Right kidney (tissue), 1 donor: ENCODE measurements at regions not wholly inside any gene's neighbourhood (a gene's known extent, or its start where the extent isn't known, plus 50 kb on each side); places are given as distances from the start of the nearest gene placed in this dataset.

Source experiments
- DNase-seq: peaks from one replicate; pipeline ENCODE4 v3.0.0-alpha.2; 2016

DNA sequence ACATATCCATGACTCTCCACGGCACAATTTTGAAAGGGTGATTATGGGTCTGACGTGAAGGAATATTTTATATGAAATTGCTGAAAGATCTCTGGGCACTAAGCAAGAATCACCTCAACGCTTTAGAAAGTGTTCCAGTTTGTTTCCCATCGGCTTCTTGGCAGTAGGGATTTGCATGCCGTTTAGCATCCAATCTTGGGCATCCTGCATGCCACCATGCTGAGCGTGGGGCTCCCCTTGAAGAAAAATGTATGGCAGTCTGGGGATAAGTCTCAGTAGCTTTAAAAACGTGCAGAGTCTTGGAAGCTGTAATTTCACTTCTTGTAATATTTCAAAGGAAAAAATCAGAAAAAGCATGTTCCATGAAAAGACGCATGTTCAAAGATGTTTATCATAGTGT, 151.7 kb downstream of the DMRT2 start:
- no peak for DNase-seq

DNA sequence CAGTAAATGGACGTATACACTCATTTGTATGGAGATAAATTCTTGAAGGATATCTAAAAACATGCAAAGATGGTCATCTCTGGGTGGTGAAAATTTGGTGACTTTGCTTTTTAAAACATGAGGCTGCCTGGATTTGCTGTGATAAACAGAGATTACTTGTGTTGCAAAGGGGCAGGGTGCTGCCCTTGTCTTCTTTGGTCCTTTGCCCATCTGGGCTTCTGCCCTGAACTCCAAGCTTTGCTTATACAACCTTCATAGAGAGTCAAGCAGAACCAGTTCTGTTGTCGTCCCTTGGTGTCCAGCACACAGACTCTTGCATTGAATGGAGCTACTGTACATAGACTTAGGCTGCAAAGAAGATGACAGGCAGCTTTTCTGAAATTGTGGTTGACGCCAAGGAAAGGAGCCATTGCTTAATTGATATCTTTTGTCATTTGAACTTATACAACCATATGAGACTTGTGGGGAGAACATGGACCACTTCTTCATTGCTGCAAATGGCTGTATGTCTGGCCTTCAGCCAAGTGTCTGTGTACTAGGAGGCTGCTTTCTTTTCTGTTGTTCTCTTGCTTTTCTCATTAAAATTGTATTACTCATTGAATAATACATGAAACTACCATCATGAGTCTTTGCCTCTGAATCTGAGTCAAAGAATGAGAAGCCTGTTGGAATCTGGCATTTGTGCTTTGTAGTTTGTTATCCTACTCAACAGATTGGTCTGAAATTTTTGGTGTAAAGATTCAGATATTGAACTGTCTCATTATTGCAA, 152.5 kb downstream of the DMRT2 start:
- no peak for DNase-seq

DNA sequence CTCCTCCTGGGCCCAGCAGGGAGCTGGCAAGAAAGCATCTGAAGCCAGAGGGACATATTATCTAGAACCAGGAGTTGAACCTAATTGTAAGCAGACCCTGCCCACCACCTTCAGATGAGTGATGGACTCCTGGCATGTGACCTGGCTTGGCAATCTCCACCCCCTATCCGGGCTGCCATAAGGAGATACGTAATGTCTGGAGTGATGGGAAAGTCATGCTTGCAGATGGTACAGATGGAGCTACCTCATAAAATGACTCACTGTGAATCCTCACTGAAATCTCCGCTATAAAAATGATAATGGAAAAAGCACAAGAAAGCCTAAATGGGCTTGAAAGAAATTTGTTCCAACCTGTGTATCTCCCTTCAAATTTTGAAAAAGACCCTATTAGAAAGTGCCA, 157.5 kb downstream of the DMRT2 start:
- DNase-seq, result no peak

DNA sequence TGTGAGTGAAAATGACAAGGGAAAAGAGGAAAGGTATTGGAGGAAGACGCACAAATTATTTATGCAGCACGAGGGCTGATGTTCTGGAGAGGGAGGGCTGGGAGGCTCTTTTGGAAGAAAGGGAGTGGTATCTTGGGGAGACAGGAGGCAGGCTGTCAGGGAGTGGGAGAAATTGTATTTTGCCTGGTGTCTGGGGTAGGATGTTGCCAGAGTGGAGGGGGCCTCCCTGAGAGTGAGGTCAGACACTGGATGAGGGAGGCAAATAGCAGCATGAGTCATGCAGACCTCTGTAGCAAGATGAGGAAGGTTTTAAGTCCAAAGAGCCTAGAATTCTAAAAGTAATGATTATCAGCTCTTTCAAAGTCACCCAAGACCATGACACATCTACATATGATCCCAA, 158.0 kb downstream of the DMRT2 start:
- DNase-seq, result no peak

DNA sequence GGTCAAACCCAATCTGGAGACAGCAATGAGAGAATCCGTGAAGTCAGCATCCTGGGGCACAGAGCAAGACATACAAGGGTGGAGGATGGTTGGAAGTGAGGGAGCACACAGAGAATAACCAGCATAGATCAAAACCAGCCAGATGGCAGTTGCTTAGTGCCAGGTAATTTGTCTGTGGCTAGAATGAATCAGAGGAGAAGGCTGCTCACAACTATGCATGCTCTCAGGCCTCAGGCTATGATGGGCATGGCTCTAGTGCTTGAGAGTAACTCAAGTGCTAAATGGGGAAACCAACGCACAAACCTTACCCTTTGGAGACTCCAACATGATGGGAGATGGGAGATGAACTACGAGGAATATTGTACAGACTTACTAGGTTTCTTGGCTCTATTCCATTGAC, 160.8 kb downstream of the DMRT2 start:
- DNase-seq, result no peak

DNA sequence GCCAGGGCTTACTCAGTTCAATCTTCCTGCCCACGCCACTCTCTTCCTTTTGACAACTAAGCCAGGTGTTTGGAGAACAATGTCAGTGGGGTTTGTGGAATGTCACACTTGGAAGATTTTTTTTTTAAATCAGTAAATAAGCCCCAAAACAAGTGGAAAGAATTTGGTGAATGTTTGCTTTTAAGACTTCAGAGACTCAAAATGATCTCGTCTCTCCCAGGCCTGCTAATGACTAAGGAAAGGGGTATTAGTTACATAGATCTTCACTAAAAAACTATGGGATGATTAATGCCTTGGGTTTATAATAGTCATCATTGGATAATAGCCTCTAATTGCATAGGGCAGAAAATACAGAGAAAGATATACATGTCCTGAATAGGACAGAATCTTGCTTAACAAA, 166.4 kb downstream of the DMRT2 start:
- no peak for DNase-seq

DNA sequence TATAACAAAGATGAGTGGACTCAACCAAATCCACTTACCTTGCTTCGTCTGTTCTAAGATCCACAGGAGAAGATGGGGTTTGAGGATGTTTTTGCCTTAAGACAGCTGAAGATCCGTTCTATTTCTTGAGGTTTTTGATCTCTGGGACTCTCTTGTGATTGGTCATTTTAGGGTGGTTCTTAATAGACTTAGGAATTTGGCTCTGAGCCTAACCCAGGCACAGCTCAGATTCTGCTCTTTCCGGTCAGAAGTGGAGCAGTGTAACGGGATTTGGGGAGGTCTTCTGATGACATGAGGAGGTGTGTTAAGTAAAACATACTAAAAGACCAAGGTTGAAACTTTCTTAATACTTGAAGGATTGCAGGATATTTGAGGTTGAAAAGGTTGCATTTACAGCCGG, 166.9 kb downstream of the DMRT2 start:
- DNase-seq, result no peak

DNA sequence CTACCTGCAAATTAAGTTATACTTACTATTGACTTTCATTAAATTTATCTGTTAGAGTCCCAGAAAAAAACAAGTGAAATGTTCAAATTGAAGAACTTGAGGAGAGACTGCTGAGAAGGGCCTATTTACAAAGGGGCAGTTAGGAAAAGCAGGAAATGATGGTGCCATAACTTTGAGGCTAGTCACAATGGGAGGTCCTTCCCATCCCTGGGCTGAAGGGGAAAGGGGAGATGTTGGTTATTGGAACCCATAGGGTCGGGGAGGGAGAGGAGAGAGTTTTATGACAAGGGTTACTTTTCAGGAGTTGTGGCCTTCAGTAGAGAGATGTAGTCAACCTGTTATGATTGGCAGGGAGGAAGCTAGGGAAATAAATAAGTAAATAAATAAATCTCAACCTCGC, 169.1 kb downstream of the DMRT2 start:
- DNase-seq, result no peak

DNA sequence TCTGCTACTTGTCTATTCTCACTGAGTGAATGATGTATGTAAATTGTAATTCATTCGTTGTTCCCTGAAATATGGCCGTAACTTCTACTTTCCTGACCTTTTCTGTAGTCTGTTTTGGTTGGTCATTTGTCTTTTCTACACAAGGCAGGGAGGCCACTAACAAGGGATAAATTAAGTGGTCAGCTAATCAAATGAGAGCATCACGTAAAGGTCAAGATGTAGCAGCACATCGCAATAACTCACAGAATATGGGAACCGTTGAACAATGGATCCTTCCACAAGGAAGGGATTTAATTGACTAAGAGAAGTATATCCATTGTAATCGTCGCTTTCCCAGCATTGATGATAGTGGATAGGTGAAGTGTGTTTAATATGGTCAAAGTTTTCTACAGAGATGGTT, 171.1 kb downstream of the DMRT2 start:
- DNase-seq, result no peak

DNA sequence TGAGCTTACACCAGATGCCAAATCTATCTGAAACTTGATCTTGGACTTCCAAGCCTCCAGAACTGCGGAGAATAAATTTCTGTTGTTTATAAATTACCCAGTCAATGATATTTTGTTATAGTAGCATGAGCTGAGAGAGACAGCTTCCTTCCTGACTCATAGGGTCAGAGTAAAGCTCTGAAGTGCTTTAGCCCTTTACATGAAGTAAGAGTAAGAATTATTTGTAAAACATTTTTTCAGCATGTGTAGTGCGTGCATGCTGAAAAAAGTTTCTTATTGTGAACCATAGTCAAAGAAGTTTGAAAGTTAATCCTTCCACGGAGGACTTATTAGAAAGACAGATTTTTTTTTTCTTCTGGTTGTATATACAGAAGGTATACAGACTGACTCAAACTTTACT, 172.4 kb downstream of the DMRT2 start:
- no peak for DNase-seq

DNA sequence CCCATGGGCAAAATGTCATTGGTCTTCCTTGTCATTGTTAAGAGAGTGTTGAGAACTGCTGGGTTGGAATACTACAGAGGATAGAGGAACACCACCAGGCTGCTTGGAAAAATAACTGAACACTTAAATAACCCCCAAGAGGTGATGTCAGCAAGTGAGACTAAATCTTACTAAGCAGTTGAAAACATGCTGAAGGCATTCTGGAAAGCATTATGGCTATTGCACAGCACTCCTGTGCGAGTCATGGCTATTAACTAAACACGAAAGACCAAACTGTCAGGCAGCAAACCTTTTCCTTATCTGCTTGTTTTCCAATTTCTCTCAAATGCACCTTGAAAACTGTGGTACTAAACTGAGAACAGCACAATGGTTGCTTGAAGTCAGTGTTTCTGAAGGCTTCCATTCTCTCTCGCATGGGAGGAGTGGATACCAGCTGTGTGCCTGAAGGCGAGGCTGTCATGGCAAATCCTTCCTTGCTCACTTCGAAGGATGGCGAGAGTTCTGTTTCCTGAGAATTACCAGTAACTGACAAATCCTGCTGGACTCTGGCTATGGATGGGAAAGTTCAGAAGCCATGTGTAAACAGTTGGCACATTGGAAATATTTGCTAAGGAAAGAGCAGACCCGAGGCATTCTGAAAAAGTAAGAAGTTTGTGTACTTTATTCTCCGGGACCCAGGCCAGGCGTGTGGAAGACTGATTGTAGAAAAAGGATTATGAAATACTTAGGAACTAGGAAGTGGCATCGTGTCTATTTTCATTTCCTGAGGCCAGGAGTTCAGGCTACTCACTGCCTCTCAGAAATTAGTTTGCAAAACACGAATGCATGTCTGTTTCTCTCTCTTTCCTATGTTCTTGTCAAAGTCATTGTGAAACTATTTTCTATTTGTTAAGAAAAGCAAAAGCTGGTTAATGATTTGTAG, 182.1 kb downstream of the DMRT2 start:
- DNase-seq, result no peak

DNA sequence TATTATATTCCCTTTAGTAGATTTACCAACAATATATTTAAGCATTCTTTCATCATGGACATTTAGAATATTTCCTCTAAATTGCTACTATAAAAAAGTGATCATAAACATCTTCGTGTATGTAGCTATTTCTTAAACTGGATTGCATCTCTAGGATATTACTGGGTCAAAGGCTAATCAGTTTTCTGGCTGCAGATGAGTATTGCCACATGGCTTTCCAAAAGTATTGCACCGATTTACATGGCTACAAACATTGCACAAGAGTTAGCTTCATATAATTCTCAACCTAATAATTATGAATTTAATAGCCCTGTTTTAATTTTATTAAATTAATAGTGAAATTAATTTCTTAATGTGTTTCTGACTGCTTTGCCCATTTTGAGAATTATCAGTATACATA, 183.4 kb downstream of the DMRT2 start:
- no peak for DNase-seq

DNA sequence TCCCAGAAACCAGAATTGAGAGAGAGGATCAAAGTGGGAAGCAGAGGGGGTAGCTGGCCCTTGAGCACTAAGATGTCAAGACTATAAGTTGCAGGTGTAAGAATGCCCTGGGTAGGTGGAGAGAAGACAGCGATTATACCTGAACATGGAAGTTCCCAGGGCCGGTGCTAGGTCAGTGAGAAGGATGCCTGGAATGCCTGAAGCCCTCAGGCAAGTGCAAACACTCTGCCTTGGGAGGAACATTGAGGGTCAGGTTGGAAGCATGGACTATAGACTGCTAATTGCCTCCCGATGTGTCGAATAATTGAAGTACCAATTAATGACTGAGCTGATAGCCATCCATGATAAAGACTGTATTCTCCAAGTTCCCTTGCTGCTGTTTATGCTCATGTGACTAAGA, 185.5 kb downstream of the DMRT2 start:
- DNase-seq, result no peak

DNA sequence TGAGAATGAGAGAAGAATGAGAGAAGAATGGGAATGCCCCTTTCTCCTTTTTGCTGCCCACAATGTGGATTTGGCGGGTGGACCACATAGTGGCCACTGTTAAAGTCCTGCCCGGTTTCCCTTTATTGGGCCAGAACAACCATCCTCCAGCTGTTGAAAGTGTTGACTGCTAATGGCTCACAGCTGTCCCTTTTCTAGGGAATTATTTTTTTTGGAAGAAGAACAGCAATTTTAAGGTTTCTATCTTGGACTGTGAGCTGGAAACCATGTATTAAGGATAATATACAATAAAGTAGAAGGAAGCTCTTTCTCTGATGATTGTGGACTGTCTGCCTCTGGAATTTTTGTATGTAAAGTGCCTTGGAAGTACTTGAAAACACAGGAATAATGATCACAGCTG, 185.9 kb downstream of the DMRT2 start:
- DNase-seq, result no peak

DNA sequence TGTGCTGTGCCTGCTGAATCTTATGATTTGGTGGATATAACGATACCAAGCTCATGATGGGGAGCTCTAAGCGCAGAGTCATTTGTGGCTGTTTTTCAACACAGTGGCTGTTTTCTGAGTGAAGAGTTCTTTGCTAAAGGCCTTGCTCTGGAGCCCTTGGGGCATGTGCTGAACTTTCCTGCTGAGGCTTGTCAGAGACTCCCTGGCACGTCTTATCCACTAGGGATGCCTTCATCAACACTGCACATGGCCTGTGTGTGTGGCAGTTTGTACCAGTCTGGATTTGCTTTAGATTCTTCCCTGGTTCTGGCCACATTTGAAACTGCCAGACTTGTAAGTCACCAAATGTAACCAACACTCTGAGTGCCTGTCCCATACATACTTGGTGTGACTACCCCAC, 188.2 kb downstream of the DMRT2 start:
- DNase-seq, result no peak

DNA sequence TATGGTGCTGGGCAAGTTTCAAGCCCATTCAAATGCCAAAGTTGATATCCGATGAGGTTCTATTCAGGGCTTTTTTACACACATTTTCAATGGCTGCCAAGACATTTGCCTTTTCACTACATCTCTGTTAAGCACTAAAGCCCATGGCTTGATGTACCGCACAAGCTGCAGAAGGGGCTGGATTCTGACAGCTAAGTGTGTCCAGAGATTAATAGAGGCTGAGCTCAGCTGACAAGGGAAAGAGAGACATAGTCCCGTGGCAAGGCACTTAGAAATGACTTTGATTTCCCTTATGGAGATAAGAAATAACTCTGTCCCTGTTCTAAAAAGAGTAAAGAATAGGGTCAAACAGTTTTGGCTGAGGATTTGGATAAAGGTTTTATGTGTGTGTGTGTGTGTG, 198.6 kb downstream of the DMRT2 start:
- no peak for DNase-seq

DNA sequence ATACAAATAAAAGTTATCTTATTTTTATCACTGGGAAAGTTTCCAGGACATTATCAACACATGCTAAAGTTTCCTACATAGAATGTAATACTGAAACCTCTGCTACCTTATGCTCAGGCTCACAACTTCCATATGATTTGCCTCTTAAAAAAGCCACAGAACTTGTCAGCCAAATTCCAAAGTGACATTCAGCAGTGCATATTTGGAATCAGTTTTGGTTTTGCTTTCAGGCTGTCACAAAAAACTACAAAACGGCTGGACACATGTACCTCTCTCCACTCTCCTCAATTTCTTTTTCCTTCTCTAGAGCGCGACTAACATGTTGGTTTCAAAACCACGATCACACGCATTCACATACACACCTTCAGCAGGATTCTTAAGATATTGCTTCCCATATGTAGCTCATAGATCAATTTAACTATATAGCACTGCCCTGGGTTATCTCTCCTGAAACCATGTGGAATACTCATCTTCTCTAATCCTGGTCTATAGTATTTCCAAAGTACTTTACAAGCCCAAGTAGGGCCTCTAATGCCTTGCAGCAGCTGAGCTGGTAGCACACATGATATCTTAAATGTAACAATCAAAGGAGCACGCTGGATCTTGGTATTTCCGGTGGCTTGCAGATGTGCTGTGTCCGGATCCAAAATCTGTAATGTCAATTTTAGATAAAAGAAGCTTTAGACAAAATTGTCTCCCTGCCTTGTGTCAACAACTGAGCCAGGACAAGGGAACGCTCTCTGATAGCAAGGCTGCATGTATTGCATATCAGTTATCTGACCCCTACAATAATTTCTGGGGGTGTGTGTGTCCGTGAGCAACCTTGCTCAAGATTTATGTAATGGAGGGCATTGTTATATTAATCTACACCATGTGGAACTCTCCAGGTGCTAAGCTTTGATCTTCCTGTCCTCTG, 203.2 kb downstream of the DMRT2 start:
- no peak for DNase-seq

DNA sequence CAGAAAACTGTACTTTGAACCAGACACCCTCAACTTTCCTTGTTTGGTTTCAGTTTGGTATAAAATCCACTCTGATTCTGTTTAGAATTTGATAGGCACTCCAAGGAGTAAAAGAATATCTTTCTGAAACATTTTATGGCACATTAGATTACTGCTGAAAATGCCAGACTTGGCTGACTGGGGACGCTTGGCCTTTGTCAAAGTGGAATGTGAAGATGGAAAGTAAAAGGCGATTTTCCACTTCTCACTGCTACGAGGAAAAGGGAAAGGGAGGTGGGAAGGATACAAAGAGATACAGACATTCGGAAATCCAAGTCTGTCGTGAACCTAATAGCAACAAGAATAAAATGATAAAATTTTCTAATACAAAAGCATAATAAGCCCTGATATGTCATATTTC, 203.9 kb downstream of the DMRT2 start:
- DNase-seq, result no peak

DNA sequence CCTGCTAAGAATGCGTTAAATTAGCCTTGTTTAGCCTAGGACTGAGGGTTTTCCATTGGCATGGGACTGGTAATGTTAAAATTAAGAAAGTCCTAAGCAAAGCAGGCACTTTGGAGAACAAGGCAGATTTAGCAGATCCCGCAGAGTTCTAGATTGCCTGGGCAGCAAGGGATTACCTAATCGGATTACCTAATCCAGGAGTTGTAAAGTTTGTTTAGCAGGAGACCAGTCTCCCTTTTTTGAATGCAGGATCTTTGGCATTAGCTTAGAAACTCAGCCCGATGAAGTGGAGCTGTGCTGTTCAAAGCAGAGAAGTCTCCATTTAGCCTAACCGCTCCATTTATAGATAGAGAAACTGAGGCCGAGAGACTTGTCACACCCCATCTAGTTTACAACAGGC, 206.0 kb downstream of the DMRT2 start:
- no peak for DNase-seq

DNA sequence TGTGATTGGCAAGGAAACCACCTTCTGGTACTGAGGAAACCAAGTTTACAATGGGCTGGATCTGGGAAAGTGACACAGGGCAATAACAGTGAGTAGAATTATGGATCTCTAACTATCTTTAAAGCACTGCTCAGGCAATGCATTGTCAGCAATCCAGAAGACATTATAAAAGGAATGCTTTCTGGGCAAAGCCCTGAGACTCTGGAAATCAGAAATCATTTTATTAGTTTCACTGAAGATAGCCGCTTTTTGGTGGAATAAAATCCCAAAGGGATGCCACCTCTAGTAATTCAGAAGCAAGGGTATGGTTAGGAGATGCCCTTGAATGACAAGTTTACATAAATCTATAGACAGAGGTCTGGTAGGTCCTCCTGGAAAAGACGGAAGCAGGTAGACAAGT, 211.1 kb downstream of the DMRT2 start:
- no peak for DNase-seq

DNA sequence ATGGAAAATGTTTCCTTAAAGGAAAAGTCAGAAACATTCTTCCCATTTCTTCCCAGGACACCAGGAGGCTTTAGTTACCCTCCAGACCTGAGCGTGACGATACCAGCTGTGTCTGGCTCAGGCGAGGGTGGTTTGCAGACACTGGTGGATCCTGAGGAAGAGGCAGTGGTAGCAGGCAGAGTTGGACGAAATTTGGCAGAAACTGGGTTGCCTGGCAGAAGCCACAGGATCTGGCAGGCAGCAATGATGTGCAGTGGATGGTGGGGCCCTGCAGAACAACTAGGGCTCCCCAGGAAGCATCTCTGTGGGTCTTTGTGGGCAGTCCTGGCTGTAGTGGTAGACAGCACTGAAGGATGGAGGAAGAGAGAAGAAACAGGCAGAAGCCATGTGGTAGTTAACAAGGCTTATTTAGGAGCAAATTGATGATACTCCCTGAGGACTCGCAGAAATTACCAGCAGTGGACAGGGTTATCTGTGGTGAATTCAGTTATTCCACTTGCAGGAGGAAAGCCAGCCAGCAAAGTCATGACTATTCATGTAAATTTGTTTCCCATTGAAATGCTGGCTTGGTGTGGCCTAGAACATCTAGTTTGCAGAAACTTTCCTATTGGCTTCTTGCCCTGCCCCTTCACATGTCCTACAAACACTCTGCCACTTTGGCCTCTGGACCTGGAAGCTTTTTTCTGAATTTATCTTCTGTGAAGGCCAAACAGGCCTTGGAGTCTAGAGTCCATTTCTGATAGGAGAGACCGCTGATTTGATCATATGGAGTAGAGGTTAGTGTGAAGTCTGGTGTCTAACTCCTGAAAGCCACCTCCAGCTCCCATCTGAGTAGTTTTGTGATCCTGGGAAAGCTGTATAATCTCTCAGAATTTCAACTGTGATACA, 212.0 kb downstream of the DMRT2 start:
- DNase-seq, result no peak

DNA sequence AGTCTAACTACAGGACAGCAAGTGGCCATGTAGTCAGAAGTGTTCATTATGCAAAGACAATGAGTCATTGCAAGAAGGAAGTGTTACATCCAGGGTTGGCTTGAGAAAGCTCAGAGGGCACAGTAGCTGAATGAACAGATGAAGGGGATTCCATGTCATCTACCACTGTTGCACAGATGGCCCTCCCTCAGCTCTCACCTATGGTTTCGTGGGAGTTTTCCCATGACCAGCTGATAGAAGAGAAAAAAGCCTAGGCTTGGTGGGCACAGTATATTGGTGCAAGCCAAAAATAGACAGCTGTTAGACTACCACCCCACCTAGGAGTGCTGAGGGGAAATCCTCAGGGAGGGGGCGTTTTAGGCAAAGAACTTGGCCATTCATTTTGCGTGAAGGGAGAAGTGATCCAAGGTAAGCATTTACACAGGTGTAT, 217.0 kb downstream of the DMRT2 start:
- DNase-seq, result no peak
